ENCODE measurements at regions not wholly inside any gene's neighbourhood (a gene's known extent, or its start where the extent isn't known, plus 50 kb on each side); places are given as distances from the start of the nearest gene placed in this dataset.
A peak's percentile ranks its signal among the peaks of the same experiment; 100 is the strongest.
"Not testable (repeated sequence)": the region's sequence is repeated elsewhere in the genome, so short reads cannot be mapped to it uniquely, and the experiment has no call there.

DNA sequence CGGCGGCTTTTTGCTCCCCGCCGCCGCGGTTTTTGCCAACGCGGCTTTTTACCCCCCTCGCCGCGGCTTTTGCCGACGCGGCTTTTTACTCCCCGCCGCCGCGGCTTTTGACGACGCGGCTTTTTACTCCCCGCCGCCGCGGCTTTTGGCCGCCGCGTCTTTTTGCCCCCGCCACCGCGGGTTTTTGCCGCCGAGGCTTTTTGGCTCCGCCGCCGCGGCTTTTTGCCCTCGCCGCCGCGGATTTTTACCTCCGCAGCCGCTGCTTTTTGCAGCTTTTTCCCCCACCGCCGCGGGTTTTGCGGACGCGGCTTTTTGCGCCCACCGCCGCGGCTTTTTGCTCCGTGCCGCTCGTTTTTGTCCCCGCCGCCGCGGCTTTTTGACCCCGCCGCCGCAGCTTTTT is 1971.8 kb upstream of the TPTE start:
- CTCF ChIA-PET; H3K4me3 Mint-ChIP-seq; H3K4me1 Mint-ChIP-seq; H3K27ac ChIP-seq (ENCODE audit: low read depth, low read length); H3K36me3 Mint-ChIP-seq; H3K27me3 Mint-ChIP-seq; H3K9me3 Mint-ChIP-seq; H3K4me3 ChIP-seq (ENCODE audit: low read length); H3K27me3 ChIP-seq (ENCODE audit: insufficient read depth, low read length, poor library complexity, severe bottlenecking); H3K36me3 ChIP-seq (ENCODE audit: insufficient read depth, low read length); POLR2A ChIA-PET; H3K27ac Mint-ChIP-seq; H3K9me3 ChIP-seq (ENCODE audit: low read length); H3K4me1 ChIP-seq (ENCODE audit: insufficient read depth, low read length): not testable (repeated sequence)
- DNase-seq = peak in 1 of 5 donors; percentile 17

DNA sequence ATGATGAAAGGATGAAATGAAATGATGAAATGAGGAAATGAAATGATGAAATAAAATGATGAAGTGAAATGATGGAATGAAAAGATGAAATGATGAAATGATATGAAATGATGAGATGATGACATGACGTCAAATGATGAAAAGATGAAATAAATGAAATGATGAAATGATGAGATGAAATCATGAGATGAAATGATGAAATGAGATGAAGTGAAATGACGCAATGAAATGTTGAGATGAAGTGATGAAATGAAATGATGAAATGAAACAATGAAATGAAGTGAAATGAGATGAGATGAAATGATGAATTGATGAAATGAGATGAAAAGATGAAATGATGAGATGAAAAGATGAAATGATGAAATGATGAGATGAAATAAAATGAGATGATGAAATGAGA is 1967.0 kb upstream of the TPTE start:
- H3K36me3 ChIP-seq (ENCODE audit: insufficient read depth, low read length); H3K27me3 ChIP-seq (ENCODE audit: insufficient read depth, low read length, poor library complexity, severe bottlenecking); CTCF ChIA-PET; H3K9me3 ChIP-seq (ENCODE audit: low read length); H3K4me3 Mint-ChIP-seq; H3K4me3 ChIP-seq (ENCODE audit: low read length); H3K36me3 Mint-ChIP-seq; H3K27ac Mint-ChIP-seq; POLR2A ChIA-PET; H3K4me1 ChIP-seq (ENCODE audit: insufficient read depth, low read length); H3K4me1 Mint-ChIP-seq; H3K27ac ChIP-seq (ENCODE audit: low read depth, low read length); H3K27me3 Mint-ChIP-seq; DNase-seq: not testable (repeated sequence)
- H3K9me3 Mint-ChIP-seq = peaks cover 5 to 11% (median 7%) of the 10 kb centered on the region in 5 donors

DNA sequence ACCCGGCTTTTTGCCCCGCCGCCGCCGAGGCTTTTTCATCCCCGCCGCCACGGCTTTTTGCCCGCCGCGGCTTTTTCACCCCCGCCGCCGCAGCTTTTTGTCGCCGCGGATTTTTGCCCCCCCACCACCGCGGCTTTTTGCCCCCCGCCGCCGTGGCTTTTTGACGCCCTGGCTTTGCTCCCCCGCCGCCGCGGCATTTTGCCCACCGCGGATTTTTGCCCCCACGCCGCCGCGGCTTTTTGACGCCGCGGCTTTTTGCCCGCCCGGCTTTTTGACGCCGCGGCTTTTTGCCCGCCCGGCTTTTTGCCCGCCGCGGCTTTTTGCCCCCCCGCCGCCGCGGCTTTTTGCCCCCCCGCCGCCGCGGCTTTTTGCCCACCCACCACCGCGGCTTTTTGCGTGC is 1926.4 kb upstream of the TPTE start:
- H3K27me3 ChIP-seq (ENCODE audit: insufficient read depth, low read length, poor library complexity, severe bottlenecking); H3K9me3 ChIP-seq (ENCODE audit: low read length); POLR2A ChIA-PET; DNase-seq; H3K27ac ChIP-seq (ENCODE audit: low read depth, low read length); H3K27ac Mint-ChIP-seq; H3K4me1 Mint-ChIP-seq; H3K36me3 Mint-ChIP-seq; H3K4me1 ChIP-seq (ENCODE audit: insufficient read depth, low read length); H3K4me3 ChIP-seq (ENCODE audit: low read length); H3K36me3 ChIP-seq (ENCODE audit: insufficient read depth, low read length); H3K27me3 Mint-ChIP-seq; CTCF ChIA-PET; H3K9me3 Mint-ChIP-seq; H3K4me3 Mint-ChIP-seq: not testable (repeated sequence)

DNA sequence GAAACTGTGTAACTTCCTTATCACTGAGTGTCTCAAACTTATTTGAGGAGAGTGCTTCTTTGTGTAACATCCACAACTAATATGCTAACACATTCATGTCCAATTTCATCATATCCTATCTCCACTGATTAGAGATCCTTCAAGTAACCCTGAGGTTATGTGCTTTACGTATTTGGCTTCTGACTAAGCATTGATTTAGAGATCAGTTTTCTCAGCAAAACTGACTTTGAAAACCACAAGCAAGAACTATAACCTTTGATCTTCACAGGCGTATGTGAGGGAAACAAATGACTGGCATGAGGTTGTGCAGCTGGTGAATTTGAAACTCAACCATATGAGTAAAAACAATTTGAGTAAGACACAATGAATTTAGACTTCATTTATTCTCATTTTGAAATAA is 1897.3 kb upstream of the TPTE start:
- H3K9me3 Mint-ChIP-seq, H3K4me1 Mint-ChIP-seq: not testable (repeated sequence)

More for the DNA sequence above, 1897.3 kb upstream of the TPTE start:
- H3K4me1 ChIP-seq (ENCODE audit: insufficient read depth, low read length); H3K27me3 Mint-ChIP-seq; H3K4me3 ChIP-seq (ENCODE audit: low read length); POLR2A ChIA-PET; H3K9me3 ChIP-seq (ENCODE audit: low read length); H3K27ac ChIP-seq (ENCODE audit: low read depth, low read length); H3K27me3 ChIP-seq (ENCODE audit: insufficient read depth, low read length, poor library complexity, severe bottlenecking); H3K27ac Mint-ChIP-seq; H3K4me3 Mint-ChIP-seq; DNase-seq; CTCF ChIA-PET; H3K36me3 Mint-ChIP-seq; H3K36me3 ChIP-seq (ENCODE audit: insufficient read depth, low read length): not testable (repeated sequence)
